ENCODE measurements at regions not wholly inside any gene's neighbourhood (a gene's known extent, or its start where the extent isn't known, plus 50 kb on each side); places are given as distances from the start of the nearest gene placed in this dataset.

- no peak for DNase-seq (ENCODE audit: low read depth)
Measured at GRCh38 chr3:124671106-124671505, 59.1 kb upstream of the UMPS start.

- DNase-seq (ENCODE audit: low read depth), result no peak
Measured at GRCh38 chr3:124674336-124674735, 55.9 kb upstream of the UMPS start.

- DNase-seq (ENCODE audit: low read depth), result no peak
Measured at GRCh38 chr3:124676236-124676635, 54.0 kb upstream of the UMPS start.

GRCh38 chr3:124679048-124679638 is 51.1 kb upstream of the UMPS start:
- no peak for DNase-seq (ENCODE audit: low read depth)

Data from stimulated activated CD8-positive, alpha-beta memory T cell treated with anti-CD3 and anti-CD28 coated beads, Interleukin-7, amount 100 ng/mL, for 24 hours (primary cell).